Mucosa of descending colon (tissue), 3 donors: ENCODE measurements at regions not wholly inside any gene's neighbourhood (a gene's known extent, or its start where the extent isn't known, plus 50 kb on each side); places are given as distances from the start of the nearest gene placed in this dataset.
"Not testable (repeated sequence)": the region's sequence is repeated elsewhere in the genome, so short reads cannot be mapped to it uniquely, and the experiment has no call there.

Source experiments
- ATAC-seq: fragments of 200-7000 bp; cut with Tn5 transposase; one replicate; pipeline ENCODE4 v1.9.1; 2020; ENCODE audit warnings: mild to moderate bottlenecking, moderate library complexity
- DNase-seq, 3 donors: peaks; one replicate each; pipeline ENCODE4 v3.0.0-alpha.2; 2020
- H3K36me3 ChIP-seq: fragments of 200-600 bp; one replicate; pipeline ENCODE4 v1.8.0; 2021; ENCODE audit warnings: low read depth, mild to moderate bottlenecking
- H3K4me1 ChIP-seq: fragments of 200-600 bp; one replicate; pipeline ENCODE4 v1.8.0; 2021; ENCODE audit warnings: low read depth, mild to moderate bottlenecking
- H3K4me3 ChIP-seq: fragments of 200-600 bp; one replicate; pipeline ENCODE4 v1.8.0; 2021; ENCODE audit warnings: mild to moderate bottlenecking
- H3K9me3 ChIP-seq: fragments of 200-600 bp; one replicate; pipeline ENCODE4 v1.8.0; 2021; ENCODE audit warnings: mild to moderate bottlenecking
- CTCF ChIP-seq: fragments of 200-600 bp; IDR thresholded peaks from one replicate; pipeline ENCODE4 v1.8.0; 2022; ENCODE audit warnings: antibody characterized with exemption, mild to moderate bottlenecking
- intact Hi-C, 2 donors: fragments of 100-400 bp; cut with DNase I in 1 of 2; cut with micrococcal nuclease in 1 of 2; formaldehyde crosslinking; loops; one replicate each; pipeline versions ENCODE4 v1.11.0 to v1.11.1; 2022; cut with DNase I, micrococcal nuclease
- donor health status: DM: no; HTN: no; CAD: no; lungs with moderate emphysema.
- donor health status: DM: no; HTN: no; CAD: no.
- donor health status: DM: no; HTN: yes; CAD: no.

DNA sequence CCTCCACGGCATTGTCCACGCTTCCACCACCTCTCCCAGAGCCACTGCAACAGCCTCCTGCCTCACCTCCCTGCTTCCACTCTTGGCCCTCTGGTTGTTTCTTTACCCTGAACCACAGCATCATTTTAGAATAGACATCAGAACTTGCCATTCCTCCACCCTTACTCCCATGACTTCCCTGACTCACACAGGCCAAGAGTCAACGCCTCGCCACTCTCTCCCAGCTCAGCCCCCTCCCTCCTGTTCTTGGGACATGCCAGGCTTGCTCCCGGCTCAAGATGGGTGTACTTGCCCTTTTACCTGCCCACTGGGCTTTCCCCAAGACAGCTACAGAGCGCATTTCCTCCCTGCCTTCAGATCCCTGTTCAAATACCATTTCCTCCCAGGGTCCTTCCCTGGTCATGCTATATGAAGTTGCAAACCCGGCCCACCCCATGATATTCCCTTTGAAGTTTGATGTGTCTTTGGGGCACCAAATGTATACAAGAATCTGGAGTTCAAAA lies 429.1 kb downstream of the RPS24 start:
- Histone ChIP-seq H3K4me1 (peaks cover 6% of the 10 kb centered on the region), H3K36me3 (no peaks in the 10 kb centered on the region), H3K4me3 (no peak overlapping the region), H3K9me3 (no peaks in the 10 kb centered on the region)
- ATAC-seq (no peak), DNase-seq (no peak)
- no peak for TF ChIP-seq CTCF
- intact Hi-C loops: no loop called here

DNA sequence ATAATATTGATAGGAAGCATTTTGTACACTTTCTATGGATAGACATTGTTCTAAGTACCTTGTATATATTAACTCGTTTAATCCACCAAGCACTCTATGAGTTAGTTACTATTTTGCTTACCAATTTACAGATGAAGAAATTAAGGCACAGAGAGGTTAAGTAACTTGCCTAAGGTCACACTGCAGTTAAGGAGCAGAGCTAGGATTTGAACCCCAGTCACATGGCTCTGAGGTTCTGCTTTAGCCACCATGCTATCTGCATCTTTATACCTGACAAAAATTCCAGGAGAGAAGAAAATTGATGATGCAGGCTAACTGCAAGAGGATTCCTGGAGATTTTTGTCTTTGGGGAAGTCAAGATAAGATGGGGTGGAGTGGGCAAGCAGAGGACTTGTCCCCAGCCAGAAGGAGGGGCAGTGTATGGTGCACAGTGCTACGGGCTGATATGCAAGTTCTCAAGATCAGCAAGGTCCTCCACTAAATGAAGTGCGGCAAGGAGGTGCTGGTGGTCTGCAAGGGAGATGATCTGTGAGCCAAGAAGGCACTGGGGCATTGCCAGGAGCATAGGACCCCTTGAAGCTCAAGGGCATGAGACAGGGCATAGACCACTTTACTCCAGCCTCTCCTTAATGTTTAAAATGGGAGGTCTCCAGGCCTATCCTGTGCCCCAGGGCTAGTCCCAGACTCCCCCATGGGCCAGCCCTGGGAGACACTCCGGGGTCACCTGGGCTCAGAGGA lies 430.6 kb downstream of the RPS24 start:
- no peak for DNase-seq

DNA sequence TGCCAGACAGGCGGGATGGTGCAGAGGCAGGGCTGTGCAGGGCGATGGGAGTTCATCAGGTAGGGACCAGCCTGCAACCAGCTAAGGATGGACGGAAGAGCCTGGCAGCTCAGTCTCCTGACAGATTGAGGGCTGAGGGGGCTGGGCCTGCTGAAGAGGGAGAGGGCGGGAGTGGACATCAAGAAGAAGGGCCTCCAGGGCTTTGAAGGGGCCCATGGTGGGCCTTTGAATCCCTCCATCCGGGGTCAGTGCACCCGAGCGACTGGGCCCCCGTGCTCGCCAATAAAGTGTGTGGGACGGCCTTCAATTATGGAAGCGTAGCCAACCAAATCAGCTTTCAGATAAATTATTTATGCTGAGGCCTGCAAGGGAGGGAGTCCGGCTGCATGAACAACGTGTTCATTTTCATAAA lies 431.2 kb downstream of the RPS24 start:
- DNase-seq: no peak
- no peak for ATAC-seq
- no peaks in the 10 kb centered on the region for H3K36me3 ChIP-seq
- no peaks in the 10 kb centered on the region for H3K9me3 ChIP-seq
- no peak for TF ChIP-seq CTCF
- H3K4me3 ChIP-seq: no peak overlapping the region
- no peaks in the 10 kb centered on the region for H3K4me1 ChIP-seq
- intact Hi-C loops: no loop called here

More for the DNA sequence above, 430.6 kb downstream of the RPS24 start:
- no peak for ATAC-seq
- TF ChIP-seq CTCF: no peak
- no peaks in the 10 kb centered on the region for H3K4me1 ChIP-seq
- no peak overlapping the region for H3K4me3 ChIP-seq
- H3K36me3 ChIP-seq: no peaks in the 10 kb centered on the region
- H3K9me3 ChIP-seq: no peaks in the 10 kb centered on the region
- intact Hi-C loops: no loop called here

DNA sequence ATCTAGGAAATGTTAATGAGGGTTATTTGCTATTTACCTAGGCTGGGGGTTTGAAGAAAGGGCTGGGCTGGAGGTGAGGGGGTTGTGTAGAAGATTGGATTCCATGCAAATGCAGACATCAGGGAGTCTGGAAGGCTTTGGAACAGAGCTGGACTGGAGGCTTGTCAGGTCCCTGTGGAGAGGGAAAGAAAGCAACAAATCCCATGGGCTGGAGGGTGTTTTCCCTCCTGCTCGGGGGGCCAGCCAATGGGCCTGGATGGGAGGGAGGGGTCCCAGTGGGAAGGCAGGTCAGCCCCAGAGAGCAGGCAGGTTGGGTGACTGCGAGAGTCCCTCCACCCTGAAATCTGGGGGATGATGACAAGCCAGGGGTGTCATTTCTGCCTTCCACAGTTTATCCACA lies 431.8 kb downstream of the RPS24 start:
- TF ChIP-seq CTCF: no peak
- Histone ChIP-seq H3K9me3 (no peaks in the 10 kb centered on the region), H3K4me1 (no peaks in the 10 kb centered on the region), H3K36me3 (no peaks in the 10 kb centered on the region), H3K4me3 (no peak overlapping the region)
- ATAC-seq (no peak), DNase-seq (no peak)
- intact Hi-C loops: no loop called here

DNA sequence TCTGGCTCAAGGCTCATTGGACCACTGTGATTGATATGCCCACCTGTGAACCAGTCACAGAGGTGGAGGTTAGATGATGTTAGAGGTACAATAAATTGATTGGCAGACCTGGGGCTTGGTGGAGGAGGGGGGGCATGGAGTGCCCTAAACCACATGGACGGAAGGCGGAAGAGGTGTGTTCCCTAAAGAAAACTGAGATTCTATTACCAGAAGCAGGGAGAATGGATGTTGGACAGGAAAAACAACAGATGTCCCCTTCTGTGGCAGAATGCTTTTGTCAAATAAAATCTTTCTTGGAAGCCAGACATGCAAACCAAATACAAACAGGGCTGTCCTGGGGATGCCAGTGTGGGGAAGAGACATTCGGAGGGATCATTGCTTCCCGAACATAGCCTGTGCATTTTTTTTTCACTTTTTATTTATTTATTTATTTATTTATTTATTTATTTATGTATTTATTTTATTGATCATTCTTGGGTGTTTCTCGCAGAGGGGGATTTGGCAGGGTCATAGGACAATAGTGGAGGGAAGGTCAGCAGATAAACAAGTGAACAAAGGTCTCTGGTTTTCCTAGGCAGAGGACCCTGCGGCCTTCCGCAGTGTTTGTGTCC lies 433.9 kb downstream of the RPS24 start:
- intact Hi-C loops: no loop called here
- H3K36me3 ChIP-seq: no peaks in the 10 kb centered on the region
- H3K9me3 ChIP-seq: no peaks in the 10 kb centered on the region
- no peaks in the 10 kb centered on the region for H3K4me1 ChIP-seq
- no peak overlapping the region for H3K4me3 ChIP-seq
- no peak for DNase-seq
- TF ChIP-seq CTCF: no peak
- ATAC-seq: no peak

GRCh38 chr10:78468731-78469130 lies 435.1 kb downstream of the RPS24 start:
- DNase-seq, H3K36me3 ChIP-seq, H3K4me1 ChIP-seq, H3K4me3 ChIP-seq, ATAC-seq, intact Hi-C loops, H3K9me3 ChIP-seq: not testable (repeated sequence)
